ENCODE measurements at regions not wholly inside any gene's neighbourhood (a gene's known extent, or its start where the extent isn't known, plus 50 kb on each side); places are given as distances from the start of the nearest gene placed in this dataset.

- no peak for DNase-seq
Measured at GRCh38 chr2:105617631-105618350, 126.9 kb upstream of the NCK2 start.

DNA sequence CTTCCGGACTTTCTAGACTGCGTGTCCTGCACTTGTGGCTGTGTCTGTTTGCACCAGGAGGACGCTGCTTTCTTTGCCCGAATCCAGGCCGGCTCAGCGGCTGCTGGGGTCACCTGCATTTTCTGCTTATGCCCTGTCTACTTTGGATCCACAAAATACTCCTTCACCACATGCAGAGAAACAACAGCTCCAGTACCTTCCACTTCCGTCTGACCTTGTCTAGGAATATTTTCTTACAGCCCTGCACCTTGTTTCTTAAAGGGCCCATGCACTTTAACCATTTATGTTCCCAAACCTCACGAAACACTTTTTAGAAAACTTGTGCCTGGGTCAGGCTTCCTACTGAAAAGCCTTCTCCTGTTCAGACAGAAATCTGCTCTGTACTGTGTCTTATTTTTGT, 129.4 kb upstream of the NCK2 start:
- no peak for DNase-seq

DNA sequence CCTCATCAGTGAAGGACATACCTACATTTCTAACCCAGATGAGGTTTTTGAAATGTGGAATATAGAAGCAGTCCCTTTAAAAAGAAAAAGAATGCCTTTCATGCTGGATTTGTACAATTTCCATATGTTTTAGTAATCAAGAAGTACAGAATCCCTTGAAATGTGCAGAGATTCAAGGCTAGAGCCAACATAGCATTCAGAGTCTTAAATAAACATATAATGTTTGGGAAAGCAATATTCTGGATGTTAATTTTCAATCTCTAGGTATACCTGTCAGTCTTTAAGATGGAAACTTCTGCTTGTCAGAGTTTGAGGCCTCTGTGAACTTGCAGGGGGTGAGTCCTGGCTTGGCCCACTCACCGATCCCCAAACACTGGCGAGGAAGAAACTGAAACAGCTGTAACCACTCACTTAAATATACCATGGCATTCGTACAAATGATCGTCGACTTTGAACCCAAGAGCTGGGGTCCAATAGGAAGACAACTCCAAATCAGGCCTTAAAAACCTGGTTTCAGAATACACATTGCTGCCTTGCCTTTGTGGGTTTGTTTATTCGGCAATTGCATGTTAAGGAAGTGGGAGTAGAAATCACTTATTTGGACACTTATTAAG, 132.8 kb upstream of the NCK2 start:
- DNase-seq: no peak

DNA sequence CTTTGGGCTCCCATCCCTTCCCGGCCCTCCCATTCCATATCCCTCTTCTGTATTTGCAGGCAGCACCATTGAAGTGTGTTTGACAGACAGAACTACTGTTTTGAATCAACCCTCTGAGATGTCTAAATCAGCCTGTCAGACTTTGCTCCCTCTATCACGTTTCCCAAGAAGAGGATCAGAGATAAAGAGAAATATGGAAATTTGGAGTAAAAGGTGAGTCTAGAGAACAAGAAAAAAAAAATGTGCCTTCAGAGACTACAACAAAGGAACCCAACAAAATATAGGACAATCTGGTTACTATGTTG, 133.4 kb upstream of the NCK2 start:
- DNase-seq: no peak

DNA sequence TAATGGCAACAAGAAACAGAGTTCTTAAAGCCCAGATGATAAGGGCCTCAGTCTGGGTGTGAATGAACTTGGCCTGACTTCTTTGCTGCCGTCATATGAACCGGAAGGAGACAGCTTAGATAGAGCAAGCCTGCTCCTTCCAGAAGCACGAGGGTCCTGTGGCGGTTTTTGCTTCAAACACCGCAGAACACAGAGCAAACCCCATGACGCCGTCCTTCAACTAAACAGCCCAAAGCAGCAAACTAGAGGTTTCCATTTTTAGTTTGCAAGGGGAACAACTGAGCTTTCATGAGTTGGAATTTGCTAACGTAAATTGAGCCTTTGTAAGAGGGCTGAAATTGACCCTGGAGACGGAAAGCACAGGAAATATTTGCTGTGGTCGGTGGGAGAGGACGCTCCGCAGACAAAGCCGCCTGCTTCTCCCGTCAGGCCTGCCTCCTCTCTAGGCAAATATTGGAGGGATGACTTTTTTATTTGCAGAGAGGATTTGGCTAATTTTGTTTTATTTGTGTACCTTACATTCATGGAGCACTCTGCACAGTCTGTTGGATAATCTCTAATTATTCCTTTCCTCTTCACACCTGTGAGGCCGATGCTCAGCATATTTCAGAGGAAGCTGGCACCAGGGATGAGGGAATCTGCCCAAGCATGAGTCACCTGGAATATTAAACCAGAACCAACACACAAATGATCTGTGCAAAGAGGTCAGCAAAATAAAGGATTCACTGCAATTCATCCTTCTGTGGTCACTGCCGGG, 134.0 kb upstream of the NCK2 start:
- DNase-seq: no peak

- DNase-seq: no peak
Measured at GRCh38 chr2:105609746-105610402, 134.8 kb upstream of the NCK2 start.

- no peak for DNase-seq
Measured at GRCh38 chr2:105607920-105608504, 136.7 kb upstream of the NCK2 start.

DNA sequence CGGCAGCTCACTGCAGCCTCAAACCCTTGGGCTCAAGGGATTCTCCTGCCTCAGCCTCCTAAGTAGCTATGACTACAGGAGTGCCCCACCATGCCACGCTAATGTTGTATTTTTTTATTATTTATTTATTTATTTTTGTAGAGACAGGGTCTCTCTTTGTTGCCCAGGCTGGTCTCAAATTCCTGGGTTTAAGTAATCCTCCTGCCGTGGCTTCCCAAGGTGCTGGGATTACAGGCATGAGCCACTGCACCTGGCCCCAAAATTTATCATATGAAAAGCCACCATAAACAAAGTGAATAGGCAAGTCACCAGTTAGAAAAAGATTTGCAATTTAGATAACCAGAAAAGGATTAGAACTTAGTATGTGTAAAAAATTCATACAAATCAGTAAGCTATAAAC, 138.6 kb upstream of the NCK2 start:
- DNase-seq: no peak

GRCh38 chr2:105604938-105605337, 139.8 kb upstream of the NCK2 start:
- DNase-seq: no peak

- no peak for DNase-seq
Measured at GRCh38 chr2:105600949-105601794, 143.5 kb upstream of the NCK2 start.

DNA sequence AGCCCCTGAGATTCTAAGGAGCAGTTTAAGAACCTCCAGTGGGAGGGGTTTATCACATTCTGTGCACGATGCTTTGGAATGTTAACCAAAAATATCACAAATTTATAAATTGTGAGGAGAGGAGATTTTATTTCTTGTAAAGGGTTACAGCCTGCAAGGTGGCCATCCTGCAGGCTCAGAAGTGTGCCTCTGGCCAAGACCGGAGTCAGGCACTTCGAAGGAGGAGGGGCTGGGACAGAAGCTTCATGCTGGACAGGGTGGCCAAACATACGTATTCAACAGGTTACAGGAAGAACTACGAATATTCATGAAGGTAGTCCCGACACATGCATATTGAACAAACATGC, 144.1 kb upstream of the NCK2 start:
- no peak for DNase-seq

DNA sequence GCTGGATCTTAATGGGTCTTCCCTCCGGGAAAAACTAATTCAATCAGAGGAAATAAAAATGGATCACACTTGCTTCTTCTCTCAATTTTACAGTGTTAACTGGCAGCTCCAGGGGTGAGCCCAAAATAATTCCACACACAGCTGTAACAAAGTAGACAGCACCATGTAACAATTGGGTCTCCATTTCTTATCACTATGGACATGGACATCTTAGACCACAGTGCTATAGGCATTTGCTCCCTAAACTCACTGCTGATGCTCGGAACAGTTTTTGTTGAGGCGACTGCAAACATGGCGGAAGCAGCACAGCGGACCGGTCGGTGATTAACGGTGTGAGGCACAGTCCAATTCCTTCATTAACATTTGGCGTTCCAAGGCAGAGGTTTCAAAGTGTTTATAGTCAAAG, 144.7 kb upstream of the NCK2 start:
- no peak for DNase-seq

DNA sequence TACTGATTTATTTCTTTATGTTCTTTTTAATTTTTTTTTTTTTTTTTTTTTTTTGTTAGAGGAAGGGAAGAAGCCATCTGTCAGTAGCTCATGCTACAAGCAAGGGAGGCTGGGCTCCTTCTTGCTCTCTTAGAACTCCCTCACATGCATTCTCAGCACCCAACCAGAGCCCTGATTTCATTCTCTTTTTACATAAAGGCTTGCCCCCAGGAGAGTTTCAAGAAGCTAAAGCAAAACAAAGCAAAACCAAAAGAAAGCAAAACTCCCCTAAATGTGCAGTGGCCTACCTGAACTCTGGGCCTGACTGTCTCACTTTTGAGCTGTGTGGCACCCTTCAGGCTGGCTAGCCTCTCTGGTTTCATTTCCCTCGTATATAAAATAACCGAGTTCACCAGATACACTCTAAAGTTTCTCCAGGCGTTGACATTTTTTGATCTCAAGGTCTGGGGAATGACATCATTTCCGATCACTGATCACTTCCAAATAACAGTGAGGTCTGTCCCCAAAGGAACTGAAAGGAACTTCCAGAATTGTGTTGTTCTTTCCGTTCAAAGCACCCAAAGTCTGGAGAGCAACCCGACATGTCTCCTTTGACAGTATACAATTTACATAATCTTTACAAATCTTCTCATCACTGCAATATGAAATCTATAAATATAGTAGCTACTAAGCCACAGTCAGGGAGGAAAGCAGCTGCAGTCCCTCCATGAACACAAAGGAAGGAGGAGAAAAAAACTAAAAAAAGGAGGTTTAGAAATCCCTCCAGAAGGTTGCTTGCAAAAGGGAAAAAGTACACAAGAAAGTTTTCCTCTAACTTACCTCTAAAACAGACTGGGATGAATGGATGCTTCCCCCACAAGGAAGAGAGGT, 145.6 kb upstream of the NCK2 start:
- no peak for DNase-seq

DNA sequence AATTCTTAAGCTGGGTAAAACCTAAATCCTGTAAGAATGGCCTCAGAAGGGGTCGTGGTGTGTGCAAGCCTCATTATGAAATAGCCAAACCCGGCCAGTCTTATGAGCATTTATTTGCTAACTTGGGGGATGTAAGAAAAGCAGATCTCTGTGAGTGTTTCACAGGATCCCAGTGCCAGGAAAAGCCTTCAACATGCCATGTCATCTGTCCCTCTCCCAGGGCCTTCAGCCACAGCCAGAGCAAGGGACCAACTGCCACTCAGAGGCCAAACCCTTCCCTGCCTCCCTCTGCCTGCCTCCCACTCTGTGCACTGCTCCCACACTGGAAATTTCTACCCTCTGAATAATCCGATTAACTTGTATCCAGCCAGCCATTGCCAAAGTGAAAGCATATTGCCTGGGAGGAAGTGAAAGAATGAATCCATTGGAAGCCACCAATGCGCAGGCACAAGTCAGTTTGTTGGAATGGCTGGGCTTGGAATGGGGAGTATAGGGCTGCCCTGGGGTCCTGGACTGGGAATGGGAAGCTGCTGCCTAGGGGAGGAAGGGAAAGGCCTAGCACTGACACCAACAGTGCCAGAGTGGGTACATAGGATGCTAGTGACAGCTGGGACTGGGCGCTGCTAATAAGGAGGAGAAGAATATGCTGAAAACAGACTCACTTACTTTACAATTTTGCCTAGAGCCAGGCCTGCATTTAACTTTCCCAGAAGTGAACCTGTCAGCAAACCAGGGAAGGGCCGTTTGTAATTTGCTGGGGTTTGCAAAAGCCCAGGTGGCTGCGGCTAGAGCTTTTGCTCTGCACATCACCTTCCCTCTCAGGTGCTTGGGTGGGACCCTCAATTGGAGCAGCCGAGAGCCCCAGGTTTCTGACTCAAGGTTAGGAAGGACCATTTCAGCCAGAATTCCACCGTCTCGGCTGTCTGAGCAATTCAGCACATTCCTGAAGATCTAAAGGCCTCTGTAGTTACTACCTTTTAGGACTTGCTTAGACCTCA, 146.6 kb upstream of the NCK2 start:
- DNase-seq: no peak

DNA sequence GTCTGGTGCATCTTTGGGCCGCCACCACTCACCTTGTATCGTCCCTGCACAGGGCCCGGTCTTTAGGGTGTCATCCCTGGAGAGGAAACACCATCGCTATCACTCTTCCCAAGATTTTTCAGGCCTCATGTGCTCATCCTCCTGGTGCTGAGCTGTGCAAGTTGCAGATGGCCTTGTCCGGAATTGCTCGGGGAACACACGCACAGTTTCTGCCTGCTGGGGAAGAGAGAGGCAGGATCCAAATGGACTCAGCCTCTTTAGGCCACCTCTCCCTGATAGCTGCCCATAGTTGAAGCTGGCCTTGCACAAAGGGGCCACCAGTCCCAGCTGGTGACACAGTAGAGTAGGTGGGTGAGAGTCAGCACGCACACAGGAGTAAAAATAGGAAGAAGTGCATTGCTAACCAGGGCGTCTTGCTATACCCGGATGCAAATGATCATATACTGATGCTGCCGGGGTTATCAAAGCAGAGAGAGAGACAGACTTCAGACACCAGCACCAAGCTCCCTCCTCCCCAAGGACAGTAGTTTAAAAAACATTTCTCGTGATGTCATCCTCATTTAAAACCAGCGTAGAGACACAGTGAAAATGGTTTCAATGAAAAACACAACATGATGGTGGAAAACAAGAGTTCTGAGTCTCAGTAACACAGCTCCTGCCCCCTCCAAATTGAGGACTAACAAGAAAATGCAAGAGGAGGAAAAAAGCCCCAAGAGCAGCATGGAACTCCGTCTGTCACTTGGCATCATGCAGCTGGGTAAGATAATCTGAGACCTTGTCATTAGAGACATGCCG, 147.5 kb upstream of the NCK2 start:
- DNase-seq: no peak

DNA sequence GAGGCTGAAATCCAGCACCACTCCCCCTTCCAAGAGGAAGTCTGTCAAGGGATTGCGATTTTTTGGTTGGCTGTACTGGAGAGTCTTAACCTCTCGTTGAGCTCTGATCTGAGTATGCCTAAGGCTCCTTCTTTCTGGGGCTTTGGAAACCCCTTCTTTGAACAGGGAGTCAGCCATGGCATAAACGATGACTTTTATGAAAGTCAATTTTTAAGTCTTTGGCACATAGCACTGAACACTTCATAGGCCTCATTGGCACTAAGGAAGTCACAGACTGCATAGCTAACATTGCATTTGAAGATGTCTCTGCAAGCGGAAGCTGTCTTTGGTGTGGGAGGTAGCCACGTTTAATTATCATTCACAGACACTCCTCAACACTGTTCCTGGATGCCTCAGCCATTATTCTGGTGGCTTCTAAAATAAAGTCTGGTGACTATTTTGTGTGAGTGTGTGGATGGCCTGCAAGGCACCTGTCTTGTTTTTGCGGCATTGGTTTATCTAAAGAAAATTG, 148.2 kb upstream of the NCK2 start:
- no peak for DNase-seq

GRCh38 chr2:105595536-105595935, 149.2 kb upstream of the NCK2 start:
- no peak for DNase-seq

DNA sequence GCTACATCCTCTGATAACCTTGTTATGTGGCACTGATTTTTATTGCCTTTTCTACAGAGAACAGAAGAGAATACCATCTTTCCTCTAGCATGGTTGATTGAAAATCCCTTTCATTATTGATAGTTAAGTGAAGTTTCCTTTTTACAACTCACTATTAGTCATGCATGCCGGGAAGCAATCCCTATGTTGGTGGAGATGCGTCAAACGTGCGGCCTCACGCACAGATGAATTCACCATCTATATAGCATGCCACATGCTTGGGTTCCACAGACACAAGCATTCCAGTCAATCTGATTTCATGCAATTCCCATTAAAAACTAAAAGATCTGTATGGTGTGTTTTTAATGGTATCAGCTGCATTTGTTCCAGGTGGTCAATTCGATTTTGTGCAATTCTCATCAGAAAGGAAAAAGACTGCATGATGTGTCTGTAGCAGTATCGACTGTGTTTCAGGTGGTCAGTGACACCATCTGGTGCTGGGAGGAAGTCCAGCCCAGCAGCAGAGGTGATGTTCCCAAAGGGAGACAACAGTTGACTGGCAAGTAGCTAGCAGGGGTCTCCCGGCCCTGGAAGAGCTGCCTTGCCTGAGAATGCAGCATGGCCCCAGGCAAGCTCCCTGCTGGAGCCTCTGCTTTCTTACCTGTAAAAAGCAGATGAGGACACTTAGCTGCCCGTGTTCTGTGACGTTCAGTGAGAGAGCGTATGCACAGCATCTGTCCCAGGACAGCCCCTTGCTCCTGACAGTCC, 151.3 kb upstream of the NCK2 start:
- DNase-seq: no peak

Data from activated gamma-delta T cell treated with Interleukin-2 at 50 U/mL for 16 hours (primary cell).